IPS DF 4.7 (cell line): ENCODE measurements at regions not wholly inside any gene's neighbourhood (a gene's known extent, or its start where the extent isn't known, plus 50 kb on each side); places are given as distances from the start of the nearest gene placed in this dataset.

Source experiments
- DNase-seq: peaks from one replicate; pipeline ENCODE4 v3.0.0-alpha.2; 2013; ENCODE audit warnings: low spot score; ENCODE audit errors: extremely low read depth

DNA sequence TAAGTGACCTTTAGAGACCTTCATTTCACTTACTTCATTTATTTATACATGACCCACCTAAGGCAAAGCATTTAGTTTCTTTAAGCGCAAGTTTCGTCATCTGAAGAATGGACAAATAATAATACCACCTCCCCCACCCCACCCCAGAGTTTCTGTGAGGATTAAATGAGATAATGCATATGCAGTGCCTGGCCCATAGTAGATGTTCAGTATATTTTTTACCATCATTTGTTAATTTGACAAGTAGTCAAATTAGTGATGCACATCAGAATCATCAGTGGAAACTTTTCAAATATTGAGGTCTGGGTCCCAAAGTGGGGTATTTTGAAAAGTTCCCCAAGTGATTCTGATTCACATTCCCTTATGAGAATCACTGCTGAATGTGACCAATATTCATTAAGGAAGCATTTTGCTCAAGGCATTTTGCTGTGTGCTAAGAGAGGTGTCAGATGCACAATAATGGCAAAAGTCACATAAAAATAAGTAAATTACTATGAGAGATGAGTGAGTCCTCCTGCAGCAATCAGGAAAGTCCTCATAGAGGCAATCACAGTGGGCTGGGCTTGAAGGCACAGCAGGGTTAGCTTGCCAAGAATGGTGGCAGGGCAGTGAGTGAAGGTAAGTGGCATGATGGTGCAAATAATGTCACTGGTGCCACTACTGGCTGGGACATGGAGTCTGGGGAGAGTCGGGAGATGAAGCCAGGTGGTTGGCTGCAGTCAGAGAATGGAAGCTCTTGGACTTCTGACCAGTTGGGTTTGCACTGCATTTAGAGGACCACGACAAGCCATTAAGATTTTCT, 244.1 kb downstream of the PTEN start:
- no peak for DNase-seq

DNA sequence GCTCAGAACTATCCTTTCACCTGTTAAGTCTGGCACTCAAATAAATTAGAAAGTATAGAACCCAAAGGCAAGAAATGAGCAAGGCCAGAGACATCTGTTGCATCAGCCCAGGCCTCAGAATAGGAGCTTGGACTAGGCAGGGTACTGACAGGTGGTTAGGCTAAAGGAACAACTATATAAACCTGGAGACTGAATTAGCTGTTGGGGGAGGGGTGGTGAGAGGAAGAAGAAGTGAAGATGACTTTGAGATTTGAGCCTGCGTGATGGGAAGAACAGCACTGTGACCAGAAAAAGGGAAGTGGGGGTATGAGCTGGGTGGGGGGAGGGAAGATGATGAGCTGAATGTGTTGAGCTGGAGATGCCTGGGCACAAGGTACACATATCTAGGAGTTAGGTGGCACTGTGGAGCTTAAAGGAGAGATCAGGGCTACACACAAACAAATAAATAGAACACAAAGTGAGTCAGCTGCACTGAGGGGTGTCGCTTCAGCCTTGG, 244.7 kb downstream of the PTEN start:
- no peak for DNase-seq

GRCh38 chr10:88110355-88110754, 246.9 kb downstream of the PTEN start:
- no peak for DNase-seq

DNA sequence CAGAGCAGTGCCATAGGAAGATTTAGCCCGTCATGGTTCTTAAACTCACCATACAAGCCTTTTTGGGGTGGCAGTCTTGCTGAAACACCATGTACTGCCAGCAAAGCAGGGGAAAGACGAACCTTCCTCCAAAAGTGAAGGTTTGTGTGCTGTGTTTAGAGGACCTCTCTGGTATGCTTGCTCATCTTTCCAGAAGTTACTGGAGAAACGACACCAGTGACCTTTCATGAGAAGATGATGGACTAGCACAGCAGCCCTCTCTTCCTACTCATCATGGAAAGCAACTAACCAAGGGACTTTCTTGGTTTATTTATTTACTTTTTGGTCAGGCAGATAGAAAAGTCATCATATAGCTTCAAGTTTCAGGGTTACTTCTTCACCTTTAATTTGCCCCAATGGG, 247.4 kb downstream of the PTEN start:
- no peak for DNase-seq

DNA sequence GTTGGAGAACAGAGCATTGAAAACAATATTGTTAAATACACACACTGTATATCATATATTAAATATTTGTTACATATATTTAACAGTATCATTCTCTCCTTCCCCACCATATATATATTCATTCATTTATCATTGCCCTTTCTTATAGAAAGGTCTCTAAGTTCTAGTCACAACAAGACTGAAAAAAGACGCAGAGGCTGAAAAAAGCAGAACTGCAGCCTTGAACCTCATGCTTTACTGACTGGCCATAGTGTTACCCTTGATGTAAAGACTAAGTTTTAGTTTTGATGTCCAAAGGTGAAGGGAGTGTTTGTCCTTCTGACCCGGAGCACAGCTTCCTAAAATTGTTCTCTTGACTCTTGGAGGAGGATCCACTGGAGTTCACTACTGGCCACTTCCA, 247.9 kb downstream of the PTEN start:
- DNase-seq, result no peak

DNA sequence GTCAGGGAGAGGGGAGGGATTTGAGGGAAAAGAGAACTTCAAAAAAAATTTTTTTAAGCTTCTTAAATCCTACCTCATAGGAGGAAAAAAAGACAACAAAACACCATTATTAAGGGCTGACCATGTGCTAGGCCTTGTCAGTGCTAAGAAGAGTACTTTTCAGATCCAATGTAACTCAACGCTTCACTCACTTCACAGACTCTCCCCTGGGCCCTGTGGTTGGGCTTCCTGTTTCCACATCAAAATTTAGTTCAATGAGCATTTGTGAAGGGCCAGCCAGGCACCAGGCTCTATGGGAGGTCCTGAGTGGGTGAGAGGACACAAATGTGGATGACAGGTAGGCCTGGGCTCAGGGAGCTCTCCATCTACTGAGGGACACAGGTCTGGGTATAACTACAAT, 249.8 kb downstream of the PTEN start:
- DNase-seq, result no peak

DNA sequence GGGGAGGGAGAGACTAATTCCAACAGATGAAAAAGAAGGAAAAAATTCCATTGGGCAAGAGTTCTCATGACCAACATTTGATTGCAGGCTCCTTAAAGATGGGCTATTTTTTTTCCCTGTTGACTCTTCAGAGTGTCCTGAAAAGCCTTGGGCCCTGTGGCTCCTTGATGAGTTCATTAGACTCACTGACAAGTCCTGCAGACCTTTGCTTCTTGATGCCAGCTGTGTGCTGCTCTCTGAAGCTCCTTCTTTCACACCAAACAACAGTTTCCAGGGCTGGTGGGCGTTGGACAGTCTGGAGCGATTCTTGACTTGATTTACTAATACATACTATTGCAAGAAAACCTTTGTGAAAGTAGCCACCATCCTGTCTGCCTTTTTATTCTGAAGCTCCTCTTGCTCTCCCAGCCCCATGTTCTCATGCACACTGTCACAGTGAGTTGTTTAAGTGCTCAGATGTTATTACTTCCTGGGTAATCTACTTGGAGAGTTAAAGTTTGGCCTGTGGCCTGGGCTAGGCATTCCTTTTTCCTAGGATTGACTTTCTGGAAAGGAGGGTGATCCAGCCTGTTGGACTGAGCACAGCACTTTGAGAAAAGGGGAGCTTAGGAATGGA, 250.3 kb downstream of the PTEN start:
- no peak for DNase-seq

- DNase-seq, result peak; percentile 46
These were observed 250.9 kb downstream of the PTEN start for GRCh38 chr10:88114368-88114767.

DNA sequence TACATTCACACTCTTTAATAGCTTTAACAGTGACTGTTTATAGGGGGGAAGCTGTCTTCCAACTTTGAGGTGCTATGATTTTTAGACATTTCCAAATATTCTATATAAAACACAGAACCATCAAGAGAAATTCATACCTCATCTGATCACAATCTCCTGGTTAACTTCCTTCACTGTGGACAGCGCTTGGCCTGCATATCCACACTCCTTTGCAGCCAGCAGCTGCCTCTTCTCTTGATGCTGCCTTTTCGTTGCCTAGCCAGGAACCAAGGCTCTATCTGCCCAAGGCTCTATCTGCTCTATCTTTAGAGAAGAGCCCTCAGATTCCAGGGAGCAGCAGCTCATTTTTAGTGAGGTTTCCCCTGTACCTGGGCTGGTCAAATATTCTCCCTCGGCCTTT, 252.0 kb downstream of the PTEN start:
- no peak for DNase-seq

DNA sequence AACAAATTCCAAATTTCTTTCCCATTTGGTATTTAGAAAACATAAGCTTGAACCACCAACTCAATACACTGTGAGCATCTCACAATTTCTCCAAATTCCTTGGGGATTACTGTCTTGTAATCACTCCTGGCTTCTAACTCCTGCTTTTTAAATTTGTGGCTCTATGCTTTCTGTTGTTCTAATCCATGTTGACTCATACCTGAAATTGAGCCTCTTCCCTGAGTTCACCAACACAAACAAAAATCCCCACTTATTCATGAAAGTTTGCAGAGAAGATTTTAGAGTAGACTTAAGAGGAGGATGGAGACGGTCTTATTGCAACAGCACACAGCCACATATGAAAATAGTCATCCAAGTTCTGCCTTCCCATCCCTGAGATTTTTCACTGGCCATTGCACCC, 252.5 kb downstream of the PTEN start:
- DNase-seq, result no peak

- no peak for DNase-seq
These were observed 253.1 kb downstream of the PTEN start for GRCh38 chr10:88116481-88116880.

DNA sequence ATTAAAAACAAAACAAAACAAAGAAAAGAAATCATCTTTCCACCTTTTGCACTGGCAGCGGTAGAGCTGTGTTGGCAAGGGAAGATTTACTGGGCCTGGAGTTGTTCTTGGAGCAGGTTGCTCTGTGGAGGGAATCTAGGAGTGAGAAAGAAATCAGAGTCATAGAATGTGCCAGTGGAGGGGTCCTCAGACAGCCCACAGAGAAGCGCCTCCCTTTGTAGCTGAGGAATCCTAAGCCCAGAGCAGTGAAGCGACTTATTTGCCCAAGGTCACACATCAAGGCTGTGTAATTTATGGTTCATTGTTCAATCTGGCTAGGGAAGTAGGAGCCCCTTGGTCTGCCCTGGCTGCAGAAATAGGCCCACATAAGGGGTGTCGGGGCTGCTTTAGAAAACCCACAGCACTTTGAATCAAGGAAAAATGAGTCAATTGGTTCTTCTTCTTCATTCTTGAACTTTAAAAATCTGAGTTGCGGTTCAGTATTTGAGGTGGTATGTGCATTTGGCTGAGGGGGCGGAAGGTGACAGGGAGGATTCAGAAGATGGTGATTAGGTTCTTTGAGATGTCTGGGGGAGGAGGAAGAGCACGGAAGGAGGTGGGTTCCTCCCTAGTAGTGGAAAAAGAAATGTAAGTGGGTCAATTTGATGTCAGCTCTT, 253.7 kb downstream of the PTEN start:
- DNase-seq, result no peak

- DNase-seq, result no peak
These were observed 254.6 kb downstream of the PTEN start for GRCh38 chr10:88117869-88118632.

- DNase-seq, result no peak
These were observed 255.3 kb downstream of the PTEN start for GRCh38 chr10:88118729-88119128.

DNA sequence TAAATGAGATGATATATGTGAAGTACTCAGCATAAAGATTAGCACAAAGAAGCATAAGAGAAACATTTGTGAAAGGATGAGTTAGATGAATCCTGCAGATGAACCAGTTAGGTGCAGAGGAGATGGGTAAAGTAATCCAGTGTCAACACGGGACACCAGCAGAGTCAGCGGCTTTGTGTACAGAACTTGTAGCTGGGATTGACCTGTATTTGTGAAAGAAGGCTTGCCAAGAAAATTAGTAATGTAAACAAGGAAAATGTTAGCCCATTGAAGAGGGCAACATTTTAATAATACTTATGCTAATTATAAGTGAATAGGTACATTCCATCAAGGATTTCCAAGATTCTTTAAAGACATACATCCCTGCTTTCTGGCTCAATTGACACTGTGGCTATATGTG, 255.7 kb downstream of the PTEN start:
- no peak for DNase-seq

DNA sequence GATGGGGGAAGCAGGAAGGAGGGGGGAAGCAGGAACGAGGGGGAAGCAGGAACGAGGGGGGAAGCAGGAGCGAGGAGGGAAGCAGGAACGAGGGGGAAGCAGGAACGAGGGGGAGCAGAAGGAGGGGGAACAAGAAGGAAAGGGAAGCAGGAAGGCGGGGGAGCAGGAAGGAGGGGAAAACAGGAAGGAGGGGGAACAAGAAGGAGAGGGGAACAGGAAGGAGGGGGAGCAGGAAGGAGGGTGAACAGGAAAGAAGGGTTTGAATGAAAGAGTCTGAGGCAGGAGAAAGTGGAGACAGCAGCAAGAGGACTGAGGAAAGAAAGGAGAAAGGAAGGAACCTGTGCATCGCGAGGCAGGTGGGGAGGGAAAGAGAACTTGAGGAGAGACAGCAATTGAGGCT, 256.6 kb downstream of the PTEN start:
- no peak for DNase-seq

DNA sequence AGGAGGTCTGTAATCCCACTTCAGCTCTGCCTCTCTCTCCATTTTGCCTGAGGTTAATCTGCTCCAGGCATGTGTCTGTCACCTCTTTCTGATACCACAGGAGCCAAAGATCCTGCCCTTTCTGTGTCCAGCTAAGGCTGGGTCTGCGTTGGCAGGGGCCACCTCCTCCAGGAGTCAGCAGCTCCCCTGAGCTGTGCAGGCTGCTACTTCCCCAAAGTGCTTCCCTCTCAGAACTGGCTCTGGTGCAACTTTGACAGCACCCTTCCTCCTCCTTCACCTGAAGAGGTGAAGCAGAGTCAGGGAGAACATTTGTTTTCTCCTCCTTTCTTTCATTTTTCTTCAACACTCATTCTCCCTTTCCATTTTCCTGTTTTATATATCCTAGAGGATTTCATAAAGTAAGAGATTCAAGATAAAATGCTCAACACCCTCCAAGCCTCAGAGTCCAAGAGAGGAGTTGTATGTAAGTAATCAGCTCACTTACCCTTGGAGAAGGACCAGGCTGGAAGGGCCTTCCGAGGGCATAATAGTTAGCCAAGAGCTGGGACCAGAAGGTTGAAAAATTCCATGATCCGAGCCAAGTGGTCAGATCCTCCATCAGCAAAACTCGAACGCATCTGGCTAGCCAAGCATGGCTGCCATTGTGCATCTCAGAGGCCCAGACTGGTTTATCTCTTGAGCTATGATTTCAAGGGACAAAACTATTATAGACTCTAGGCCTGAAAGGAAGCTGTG, 257.3 kb downstream of the PTEN start:
- no peak for DNase-seq

GRCh38 chr10:88121361-88121760, 257.9 kb downstream of the PTEN start:
- no peak for DNase-seq

GRCh38 chr10:88122145-88122544, 258.7 kb downstream of the PTEN start:
- no peak for DNase-seq

GRCh38 chr10:88122576-88122975, 259.2 kb downstream of the PTEN start:
- DNase-seq, result no peak

- DNase-seq, result no peak
These were observed 262.3 kb downstream of the PTEN start for GRCh38 chr10:88125766-88126165.
